ENCODE measurements at regions not wholly inside any gene's neighbourhood (a gene's known extent, or its start where the extent isn't known, plus 50 kb on each side); places are given as distances from the start of the nearest gene placed in this dataset.
A peak's percentile ranks its signal among the peaks of the same experiment; 100 is the strongest.
"Not testable (repeated sequence)": the region's sequence is repeated elsewhere in the genome, so short reads cannot be mapped to it uniquely, and the experiment has no call there.

DNA sequence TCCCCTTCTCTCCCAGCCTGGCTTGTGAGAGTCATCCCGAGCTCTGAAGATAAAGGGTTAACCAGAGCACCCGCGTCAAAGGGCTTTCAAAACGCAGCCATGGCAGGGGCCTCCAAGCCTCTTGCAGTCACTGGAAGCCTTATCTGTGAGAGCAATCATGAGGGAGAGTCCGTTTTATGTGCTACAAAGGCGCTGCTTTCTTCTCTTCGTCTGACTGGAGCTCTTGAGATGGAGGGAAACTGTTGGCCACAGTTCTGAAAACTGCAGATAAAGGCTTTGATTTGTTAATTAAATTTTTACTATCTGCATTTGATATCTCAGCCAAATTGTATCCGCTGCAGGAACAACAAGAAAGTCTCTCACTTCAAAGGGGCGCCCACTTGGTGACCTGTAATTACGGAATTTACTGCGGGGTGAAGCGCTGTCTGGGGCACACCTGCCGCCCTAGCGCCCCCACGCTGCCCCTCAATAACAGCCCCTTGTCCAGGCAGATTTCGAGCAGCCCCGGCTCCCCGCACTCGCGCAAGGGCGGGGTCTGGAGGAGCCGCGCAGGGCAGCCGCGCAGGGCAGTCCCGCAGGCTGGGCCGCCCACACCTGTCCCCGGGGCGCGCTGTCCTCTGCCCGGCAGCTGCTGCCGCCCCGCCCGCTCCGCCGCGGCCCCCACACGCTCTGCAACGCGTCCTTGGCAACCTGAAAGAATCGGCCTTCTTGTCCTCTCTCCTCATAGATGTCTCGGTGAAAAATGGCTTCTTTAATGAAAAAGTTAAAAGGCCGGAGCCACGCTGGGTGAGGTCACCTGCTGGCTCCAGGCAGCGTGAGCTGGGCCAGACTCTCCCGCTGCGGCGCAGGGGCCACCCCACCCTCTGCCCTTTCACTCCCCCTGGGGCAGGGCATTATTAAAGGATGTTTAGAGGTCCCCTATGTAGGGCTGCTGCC is 217.9 kb downstream of the VAPA start:
- Histone ChIP-seq H3K27ac (ENCODE audit: low read depth in 2 of 2, low read length in 1 of 2) (no peak overlapping the region), H3K4me3 (ENCODE audit: low read depth in 1 of 2, low read length in 2 of 2) (peak overlapping the region; percentile 16 to 25), H3K9me3 (ENCODE audit: control insufficient read depth in 2 of 2, insufficient read depth in 1 of 2, low read depth in 1 of 2, low read length in 1 of 2) (no peaks in the 10 kb centered on the region), H3K36me3 (ENCODE audit: control insufficient read depth in 2 of 2, insufficient read depth in 2 of 2, low read length in 1 of 2) (no peaks in the 10 kb centered on the region), H3K4me1 (ENCODE audit: control insufficient read depth in 2 of 2, insufficient read depth in 2 of 2, low read length in 1 of 2) (peaks cover 0 to 5% of the 10 kb centered on the region in 2 donors), H3K27me3 (ENCODE audit: control insufficient read depth in 1 of 2, insufficient read depth in 2 of 2, low read length in 2 of 2) (no peaks in the 10 kb centered on the region)
- 10 to 13% methylated on average over 46 to 48 of the region's 48 CpGs for WGBS, 2 donors

DNA sequence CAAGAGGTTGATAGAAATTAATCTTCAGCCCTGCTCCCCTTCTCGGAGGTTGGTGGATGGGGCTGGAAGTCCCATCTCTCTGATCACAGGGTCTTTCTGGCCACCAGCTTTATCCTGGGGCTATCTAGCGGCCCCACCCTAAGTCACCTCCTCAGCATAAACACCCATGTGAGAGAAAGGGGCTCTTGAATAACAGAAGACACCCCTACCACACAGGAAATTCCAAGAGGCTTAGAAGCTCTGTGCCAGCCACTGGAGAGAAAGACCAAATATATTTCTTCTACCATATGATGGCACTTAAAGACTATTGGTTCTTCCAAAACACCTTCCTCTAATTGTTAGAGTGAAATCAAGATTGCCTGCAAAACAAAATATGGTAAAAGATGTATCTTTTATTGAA is 219.7 kb downstream of the VAPA start:
- Histone ChIP-seq H3K4me1 (ENCODE audit: control insufficient read depth in 2 of 2, insufficient read depth in 2 of 2, low read length in 1 of 2) (peaks cover 0 to 5% of the 10 kb centered on the region in 2 donors), H3K4me3 (ENCODE audit: low read depth in 1 of 2, low read length in 2 of 2) (no peak overlapping the region), H3K27me3 (ENCODE audit: control insufficient read depth in 1 of 2, insufficient read depth in 2 of 2, low read length in 2 of 2) (no peaks in the 10 kb centered on the region), H3K27ac (ENCODE audit: low read depth in 2 of 2, low read length in 1 of 2) (no peak overlapping the region), H3K9me3 (ENCODE audit: control insufficient read depth in 2 of 2, insufficient read depth in 1 of 2, low read depth in 1 of 2, low read length in 1 of 2) (no peaks in the 10 kb centered on the region), H3K36me3 (ENCODE audit: control insufficient read depth in 2 of 2, insufficient read depth in 2 of 2, low read length in 1 of 2) (no peaks in the 10 kb centered on the region)
- 93 to 95% methylated on average over 2 of the region's 2 CpGs for WGBS, 2 donors

DNA sequence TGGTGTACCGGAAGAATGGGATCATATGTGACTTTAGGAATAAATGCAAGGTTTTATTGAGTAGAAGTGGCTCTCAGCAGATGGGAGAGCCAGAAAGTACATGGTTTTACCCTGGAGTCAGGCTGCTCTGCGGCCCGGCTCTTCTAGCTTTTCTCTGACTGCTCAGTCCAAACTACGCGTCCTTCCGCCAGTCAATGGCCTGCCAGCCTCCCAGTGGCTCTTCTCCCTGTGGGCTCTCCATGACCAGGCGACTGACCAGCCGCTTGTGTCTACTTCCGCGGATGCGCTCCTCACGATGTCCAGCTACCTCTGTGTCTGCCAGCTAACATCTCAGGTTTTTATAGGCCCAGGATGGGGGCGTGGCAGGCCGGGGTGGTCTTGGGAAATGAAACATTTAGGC is 220.4 kb downstream of the VAPA start:
- no peaks in the 10 kb centered on the region for H3K27me3 ChIP-seq (ENCODE audit: control insufficient read depth in 1 of 2, insufficient read depth in 2 of 2, low read length in 2 of 2)
- no peak overlapping the region for H3K27ac ChIP-seq (ENCODE audit: low read depth in 2 of 2, low read length in 1 of 2)
- 94 to 95% methylated on average over 14 of the region's 14 CpGs for WGBS, 2 donors
- H3K4me3 ChIP-seq (ENCODE audit: low read depth in 1 of 2, low read length in 2 of 2) = no peak overlapping the region
- no peaks in the 10 kb centered on the region for H3K9me3 ChIP-seq (ENCODE audit: control insufficient read depth in 2 of 2, insufficient read depth in 1 of 2, low read depth in 1 of 2, low read length in 1 of 2)
- no peaks in the 10 kb centered on the region for H3K36me3 ChIP-seq (ENCODE audit: control insufficient read depth in 2 of 2, insufficient read depth in 2 of 2, low read length in 1 of 2)
- peaks cover 0 to 5% of the 10 kb centered on the region in 2 donors for H3K4me1 ChIP-seq (ENCODE audit: control insufficient read depth in 2 of 2, insufficient read depth in 2 of 2, low read length in 1 of 2)

- not testable (repeated sequence) for H3K4me1 ChIP-seq (ENCODE audit: control insufficient read depth in 2 of 2, insufficient read depth in 2 of 2, low read length in 1 of 2); H3K36me3 ChIP-seq (ENCODE audit: control insufficient read depth in 2 of 2, insufficient read depth in 2 of 2, low read length in 1 of 2)
Measured at GRCh38 chr18:10134749-10135148, 220.9 kb downstream of the VAPA start.

DNA sequence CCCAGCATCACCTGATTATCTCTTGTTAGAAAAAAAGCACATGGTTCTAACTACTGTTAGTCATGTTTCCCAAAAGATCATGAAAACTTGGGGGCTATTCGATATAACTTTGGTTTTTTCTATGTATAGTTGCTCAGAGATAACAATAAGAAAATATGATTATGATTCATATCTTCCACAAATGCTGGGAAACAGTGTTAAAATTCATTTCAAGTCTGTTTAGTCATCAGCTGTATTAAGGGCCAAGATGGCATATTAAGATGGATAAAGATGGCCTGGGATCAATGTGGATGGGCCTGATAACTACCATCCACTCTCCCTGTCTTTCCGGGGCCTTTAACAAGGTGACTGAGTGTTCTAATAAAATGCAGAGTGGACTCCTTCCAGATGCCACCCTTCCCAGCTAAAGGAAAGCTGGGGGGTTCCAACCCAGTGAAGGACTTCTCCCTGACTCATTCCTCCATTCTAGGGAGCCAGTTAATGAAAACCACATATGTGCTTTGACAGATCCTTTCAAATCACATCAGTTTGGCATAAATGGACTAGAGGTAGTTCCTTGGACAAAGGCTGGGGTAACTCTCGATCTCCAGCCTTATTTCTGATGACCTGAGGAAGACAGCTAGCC is 221.6 kb downstream of the VAPA start:
- 82 to 85% methylated on average over 3 of the region's 3 CpGs for WGBS, 2 donors
- Histone ChIP-seq H3K27me3 (ENCODE audit: control insufficient read depth in 1 of 2, insufficient read depth in 2 of 2, low read length in 2 of 2) (no peaks in the 10 kb centered on the region), H3K9me3 (ENCODE audit: control insufficient read depth in 2 of 2, insufficient read depth in 1 of 2, low read depth in 1 of 2, low read length in 1 of 2) (no peaks in the 10 kb centered on the region), H3K36me3 (ENCODE audit: control insufficient read depth in 2 of 2, insufficient read depth in 2 of 2, low read length in 1 of 2) (no peaks in the 10 kb centered on the region), H3K4me3 (ENCODE audit: low read depth in 1 of 2, low read length in 2 of 2) (no peak overlapping the region), H3K27ac (ENCODE audit: low read depth in 2 of 2, low read length in 1 of 2) (no peak overlapping the region), H3K4me1 (ENCODE audit: control insufficient read depth in 2 of 2, insufficient read depth in 2 of 2, low read length in 1 of 2) (peaks cover 0 to 9% of the 10 kb centered on the region in 2 donors)

More at GRCh38 chr18:10134749-10135148, 220.9 kb downstream of the VAPA start:
- not testable (repeated sequence) for H3K9me3 ChIP-seq (ENCODE audit: control insufficient read depth in 2 of 2, insufficient read depth in 1 of 2, low read depth in 1 of 2, low read length in 1 of 2); H3K27me3 ChIP-seq (ENCODE audit: control insufficient read depth in 1 of 2, insufficient read depth in 2 of 2, low read length in 2 of 2); H3K4me3 ChIP-seq (ENCODE audit: low read depth in 1 of 2, low read length in 2 of 2); H3K27ac ChIP-seq (ENCODE audit: low read depth in 2 of 2, low read length in 1 of 2)
- 89 to 99% methylated on average over 2 to 3 of the region's 3 CpGs for WGBS, 2 donors

DNA sequence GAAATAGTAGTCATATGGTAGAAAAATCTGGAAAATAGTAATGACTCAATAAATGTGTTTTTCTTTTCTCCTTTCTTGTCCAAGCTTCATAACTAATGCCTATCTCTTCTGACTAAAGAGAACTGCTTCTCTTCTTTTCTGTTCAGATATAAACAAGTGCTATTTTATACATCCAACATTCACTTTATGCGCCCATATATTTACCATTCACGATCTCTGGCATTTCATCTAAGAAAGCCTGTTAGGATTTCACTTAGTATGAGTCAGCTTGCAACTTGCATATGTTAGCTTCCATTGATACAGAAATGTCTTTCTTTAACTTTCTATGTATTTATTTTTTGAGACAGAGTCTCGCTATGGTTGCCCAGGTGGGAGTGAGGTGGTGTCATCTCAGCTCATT is 224.9 kb downstream of the VAPA start:
- 76 to 91% methylated on average over 3 of the region's 3 CpGs for WGBS, 2 donors
- Histone ChIP-seq H3K27ac (ENCODE audit: low read depth in 2 of 2, low read length in 1 of 2) (no peak overlapping the region), H3K27me3 (ENCODE audit: control insufficient read depth in 1 of 2, insufficient read depth in 2 of 2, low read length in 2 of 2) (no peaks in the 10 kb centered on the region), H3K36me3 (ENCODE audit: control insufficient read depth in 2 of 2, insufficient read depth in 2 of 2, low read length in 1 of 2) (no peaks in the 10 kb centered on the region), H3K4me1 (ENCODE audit: control insufficient read depth in 2 of 2, insufficient read depth in 2 of 2, low read length in 1 of 2) (peaks cover 3 to 5% of the 10 kb centered on the region in 2 donors), H3K9me3 (ENCODE audit: control insufficient read depth in 2 of 2, insufficient read depth in 1 of 2, low read depth in 1 of 2, low read length in 1 of 2) (no peaks in the 10 kb centered on the region), H3K4me3 (ENCODE audit: low read depth in 1 of 2, low read length in 2 of 2) (no peak overlapping the region)

DNA sequence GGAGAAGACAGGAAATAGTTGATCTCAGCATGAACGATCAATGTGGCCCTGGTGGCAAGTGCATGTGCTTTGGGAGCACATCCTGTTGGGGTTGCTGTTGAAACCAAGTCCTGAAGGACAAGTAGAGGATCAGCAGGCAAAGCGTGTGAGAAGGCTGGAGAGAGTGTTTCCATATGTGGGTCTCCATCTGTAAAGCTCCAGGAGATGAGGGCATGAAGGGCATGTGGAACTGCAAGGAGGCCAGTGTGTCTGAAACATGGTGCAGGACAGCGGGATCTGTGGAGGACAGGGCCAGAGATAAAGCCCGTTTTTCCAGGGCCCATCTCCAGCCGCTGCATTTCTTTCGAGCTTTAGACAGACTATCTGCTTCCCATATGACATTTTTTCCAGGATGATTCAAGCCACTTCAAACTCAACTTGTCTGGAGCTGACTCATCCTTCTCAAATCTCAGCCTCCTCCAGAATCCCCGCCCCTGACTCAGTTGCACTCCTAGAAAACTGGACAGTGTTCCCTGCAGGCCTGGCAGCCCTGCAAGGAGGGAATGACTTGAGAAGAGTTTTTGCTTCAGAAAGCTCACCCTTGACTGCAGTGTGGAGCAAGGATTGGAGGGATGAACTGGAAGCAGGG is 226.1 kb downstream of the VAPA start:
- Histone ChIP-seq H3K27me3 (ENCODE audit: control insufficient read depth in 1 of 2, insufficient read depth in 2 of 2, low read length in 2 of 2) (no peaks in the 10 kb centered on the region), H3K9me3 (ENCODE audit: control insufficient read depth in 2 of 2, insufficient read depth in 1 of 2, low read depth in 1 of 2, low read length in 1 of 2) (no peaks in the 10 kb centered on the region), H3K27ac (ENCODE audit: low read depth in 2 of 2, low read length in 1 of 2) (no peak overlapping the region), H3K4me3 (ENCODE audit: low read depth in 1 of 2, low read length in 2 of 2) (no peak overlapping the region), H3K4me1 (ENCODE audit: control insufficient read depth in 2 of 2, insufficient read depth in 2 of 2, low read length in 1 of 2) (peaks cover 3 to 5% of the 10 kb centered on the region in 2 donors), H3K36me3 (ENCODE audit: control insufficient read depth in 2 of 2, insufficient read depth in 2 of 2, low read length in 1 of 2) (no peaks in the 10 kb centered on the region)
- 64 to 70% methylated on average over 6 to 7 of the region's 7 CpGs for WGBS, 2 donors

DNA sequence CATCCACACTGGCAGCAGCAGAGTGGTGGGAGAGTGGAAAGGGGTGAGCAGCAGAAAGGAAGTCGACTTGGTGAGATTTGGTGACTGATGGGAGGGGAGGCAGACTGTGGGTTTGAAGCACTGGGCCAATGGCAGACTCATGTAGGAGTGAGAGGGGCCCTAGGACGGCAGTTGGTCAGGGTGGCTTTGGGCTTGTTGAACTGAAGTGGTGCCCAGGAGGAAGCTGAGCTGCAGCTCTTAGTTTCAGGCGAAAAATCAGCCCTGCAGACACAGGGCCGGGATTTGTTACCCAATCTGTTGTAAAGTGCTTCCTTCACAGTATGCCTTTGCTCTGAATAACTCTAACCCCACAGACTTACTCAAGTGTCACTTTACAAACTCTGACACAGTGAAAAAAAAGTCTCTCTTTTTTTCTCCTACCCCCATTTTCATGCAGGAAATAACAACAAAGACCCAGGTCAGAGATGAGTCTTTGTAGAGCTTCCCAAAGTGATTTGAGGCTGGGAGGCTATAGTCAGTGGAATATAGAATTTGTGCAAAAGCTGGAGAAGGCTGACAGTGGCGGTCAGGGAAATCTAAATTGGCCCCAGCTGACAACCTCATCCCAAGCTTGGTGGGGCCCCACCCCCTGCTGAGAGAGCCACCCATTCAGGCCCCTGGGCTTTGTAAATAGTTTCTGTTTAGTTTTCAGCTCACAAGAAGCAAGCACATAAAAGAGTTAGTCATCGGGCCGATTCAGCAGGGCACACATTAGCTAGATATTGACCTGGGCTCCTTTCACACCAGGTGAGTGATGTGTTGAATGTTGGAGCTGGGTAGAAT is 226.9 kb downstream of the VAPA start:
- Histone ChIP-seq H3K9me3 (ENCODE audit: control insufficient read depth in 2 of 2, insufficient read depth in 1 of 2, low read depth in 1 of 2, low read length in 1 of 2) (no peaks in the 10 kb centered on the region), H3K36me3 (ENCODE audit: control insufficient read depth in 2 of 2, insufficient read depth in 2 of 2, low read length in 1 of 2) (no peaks in the 10 kb centered on the region), H3K27me3 (ENCODE audit: control insufficient read depth in 1 of 2, insufficient read depth in 2 of 2, low read length in 2 of 2) (no peaks in the 10 kb centered on the region), H3K4me1 (ENCODE audit: control insufficient read depth in 2 of 2, insufficient read depth in 2 of 2, low read length in 1 of 2) (peaks cover 3 to 5% of the 10 kb centered on the region in 2 donors), H3K4me3 (ENCODE audit: low read depth in 1 of 2, low read length in 2 of 2) (no peak overlapping the region), H3K27ac (ENCODE audit: low read depth in 2 of 2, low read length in 1 of 2) (no peak overlapping the region)
- WGBS, 2 donors = 57 to 64% methylated on average over 7 of the region's 7 CpGs

- H3K9me3 ChIP-seq (ENCODE audit: control insufficient read depth in 2 of 2, insufficient read depth in 1 of 2, low read depth in 1 of 2, low read length in 1 of 2) = no peaks in the 10 kb centered on the region
- H3K27ac ChIP-seq (ENCODE audit: low read depth in 2 of 2, low read length in 1 of 2) = no peak overlapping the region
- H3K4me3 ChIP-seq (ENCODE audit: low read depth in 1 of 2, low read length in 2 of 2) = no peak overlapping the region
- no peaks in the 10 kb centered on the region for H3K27me3 ChIP-seq (ENCODE audit: control insufficient read depth in 1 of 2, insufficient read depth in 2 of 2, low read length in 2 of 2)
- no peaks in the 10 kb centered on the region for H3K36me3 ChIP-seq (ENCODE audit: control insufficient read depth in 2 of 2, insufficient read depth in 2 of 2, low read length in 1 of 2)
- H3K4me1 ChIP-seq (ENCODE audit: control insufficient read depth in 2 of 2, insufficient read depth in 2 of 2, low read length in 1 of 2) = peaks cover 3 to 5% of the 10 kb centered on the region in 2 donors
- 74 to 82% methylated on average over 7 of the region's 7 CpGs for WGBS, 2 donors
Measured at GRCh38 chr18:10141559-10141958, 227.7 kb downstream of the VAPA start.
